Fibroblast of lung (primary cell): ENCODE measurements at regions not wholly inside any gene's neighbourhood (a gene's known extent, or its start where the extent isn't known, plus 50 kb on each side); places are given as distances from the start of the nearest gene placed in this dataset.

Source experiments
- DNase-seq, 2 donors: peaks; one replicate each; pipeline versions ENCODE4 v3.0.0 to v3.0.0-alpha.2; 2010; ENCODE audit warnings: low read depth in 2 of 2
- H2AFZ ChIP-seq: 2 replicates; pipeline ENCODE4 v1.5.1; 2012; ENCODE audit warnings: low read length, control low read depth, inconsistent platforms
- H3K27ac ChIP-seq: 2 replicates; pipeline ENCODE4 v1.5.1; 2011; ENCODE audit warnings: low read length, control low read depth; ENCODE audit not compliant: insufficient read depth
- H3K27me3 ChIP-seq: 2 replicates; pipeline ENCODE4 v1.5.1; 2011; ENCODE audit warnings: mild to moderate bottlenecking, low read length; ENCODE audit not compliant: control insufficient read depth, insufficient read depth
- H3K36me3 ChIP-seq: 2 replicates; pipeline ENCODE4 v1.5.1; 2011; ENCODE audit warnings: low read length; ENCODE audit not compliant: control insufficient read depth, insufficient read depth
- H3K4me1 ChIP-seq: 2 replicates; pipeline ENCODE4 v1.5.1; 2011; ENCODE audit warnings: low read length; ENCODE audit not compliant: control insufficient read depth, insufficient read depth; ENCODE audit errors: extremely low read depth
- H3K4me2 ChIP-seq: 2 replicates; pipeline ENCODE4 v1.5.1; 2011; ENCODE audit warnings: low read length, control low read depth; ENCODE audit not compliant: insufficient read depth; ENCODE audit errors: extremely low read depth
- H3K4me3 ChIP-seq, 4 experiments: fragments of 200-600 bp in 1 of 4; sonication (generic) in 1 of 4; replicated peaks in 1 of 4; 2 replicates each; pipeline ENCODE4 v1.5.1; 2011 to 2016; ENCODE audit warnings: low read length in 4 of 4, low read depth in 3 of 4, mild to moderate bottlenecking in 3 of 4, control low read depth in 2 of 4, inconsistent platforms in 1 of 4, mixed read lengths in 1 of 4; ENCODE audit not compliant: insufficient read depth in 1 of 4; ENCODE audit errors: control extremely low read depth in 1 of 4
- H3K79me2 ChIP-seq: 2 replicates; pipeline ENCODE4 v1.5.1; 2012; ENCODE audit warnings: mild to moderate bottlenecking, low read length, inconsistent platforms; ENCODE audit not compliant: control insufficient read depth, insufficient read depth
- H3K9ac ChIP-seq: 2 replicates; pipeline ENCODE4 v1.5.1; 2011; ENCODE audit warnings: mild to moderate bottlenecking, low read length, control low read depth; ENCODE audit not compliant: insufficient read depth
- H3K9me3 ChIP-seq: 2 replicates; pipeline ENCODE4 v1.5.1; 2012; ENCODE audit warnings: low read depth, low read length; ENCODE audit not compliant: control insufficient read depth, insufficient read depth
- H4K20me1 ChIP-seq: 2 replicates; pipeline ENCODE4 v1.5.1; 2011; ENCODE audit warnings: low read length; ENCODE audit not compliant: control insufficient read depth, insufficient read depth; ENCODE audit errors: extremely low read depth
- CTCF ChIP-seq, 2 donors: IDR thresholded peaks in 1 of 2; conservative IDR thresholded peaks in 1 of 2; 1 replicate in 1 of 2; 2 replicates in 1 of 2; pipeline ENCODE4 v1.5.1; 2011 to 2012; ENCODE audit warnings: low read length in 2 of 2, control low read depth in 1 of 2, inconsistent platforms in 1 of 2, low read depth in 1 of 2, mild to moderate bottlenecking in 1 of 2
- EZH2 ChIP-seq: IDR thresholded peaks from 2 replicates; pipeline ENCODE4 v1.5.1; 2012; ENCODE audit warnings: low read length, control low read depth, mild to moderate bottlenecking; ENCODE audit errors: missing control alignments

GRCh38 chr13:89959074-89959473, 1388.4 kb upstream of the MIR17HG start:
- no peak overlapping the region for H3K4me3 ChIP-seq
- H3K27me3 ChIP-seq: no peaks in the 10 kb centered on the region
- no peak overlapping the region for H3K9ac ChIP-seq
- H3K4me1 ChIP-seq: no peaks in the 10 kb centered on the region
- TF ChIP-seq EZH2 (no peak), CTCF (conservative IDR thresholded peaks at IDR 0.05 in 1 of 2, IDR thresholded peaks at IDR 0.05 in 1 of 2; ENCODE audit: low read depth in 1 of 2, low read length in 2 of 2) (no peak)
- H3K36me3 ChIP-seq: no peaks in the 10 kb centered on the region
- H3K79me2 ChIP-seq: no peaks in the 10 kb centered on the region
- no peak overlapping the region for H3K27ac ChIP-seq
- no peak overlapping the region for H3K4me2 ChIP-seq
- H4K20me1 ChIP-seq: no peaks in the 10 kb centered on the region
- no peak overlapping the region for H2AFZ ChIP-seq
- H3K9me3 ChIP-seq: no peaks in the 10 kb centered on the region
- DNase-seq: no peak

- Histone ChIP-seq H3K4me2 (no peak overlapping the region), H3K36me3 (no peaks in the 10 kb centered on the region), H3K79me2 (no peaks in the 10 kb centered on the region), H3K9me3 (no peaks in the 10 kb centered on the region), H4K20me1 (no peaks in the 10 kb centered on the region), H3K9ac (no peak overlapping the region), H3K4me1 (no peaks in the 10 kb centered on the region), H3K27me3 (no peaks in the 10 kb centered on the region), H3K4me3 (no peak overlapping the region), H2AFZ (no peak overlapping the region), H3K27ac (no peak overlapping the region)
- TF ChIP-seq EZH2: no peak
- DNase-seq: no peak
Measured at GRCh38 chr13:89965252-89965651, 1382.2 kb upstream of the MIR17HG start.

- Histone ChIP-seq H3K4me2 (no peak overlapping the region), H3K4me3 (no peak overlapping the region)
- TF ChIP-seq EZH2 (no peak), CTCF (conservative IDR thresholded peaks at IDR 0.05 in 1 of 2, IDR thresholded peaks at IDR 0.05 in 1 of 2; ENCODE audit: low read depth in 1 of 2, low read length in 2 of 2) (no peak)
Measured at GRCh38 chr13:89966524-89966923, 1381.0 kb upstream of the MIR17HG start.

More at GRCh38 chr13:89966524-89966923, 1381.0 kb upstream of the MIR17HG start:
- H3K9ac ChIP-seq: no peak overlapping the region
- H2AFZ ChIP-seq: no peak overlapping the region
- no peaks in the 10 kb centered on the region for H3K27me3 ChIP-seq
- H3K27ac ChIP-seq: no peak overlapping the region
- H3K9me3 ChIP-seq: no peaks in the 10 kb centered on the region
- no peaks in the 10 kb centered on the region for H4K20me1 ChIP-seq
- DNase-seq: no peak
- no peaks in the 10 kb centered on the region for H3K4me1 ChIP-seq
- H3K36me3 ChIP-seq: no peaks in the 10 kb centered on the region
- H3K79me2 ChIP-seq: no peaks in the 10 kb centered on the region
